ENCODE measurements at regions not wholly inside any gene's neighbourhood (a gene's known extent, or its start where the extent isn't known, plus 50 kb on each side); places are given as distances from the start of the nearest gene placed in this dataset.
"Not testable (repeated sequence)": the region's sequence is repeated elsewhere in the genome, so short reads cannot be mapped to it uniquely, and the experiment has no call there.

DNA sequence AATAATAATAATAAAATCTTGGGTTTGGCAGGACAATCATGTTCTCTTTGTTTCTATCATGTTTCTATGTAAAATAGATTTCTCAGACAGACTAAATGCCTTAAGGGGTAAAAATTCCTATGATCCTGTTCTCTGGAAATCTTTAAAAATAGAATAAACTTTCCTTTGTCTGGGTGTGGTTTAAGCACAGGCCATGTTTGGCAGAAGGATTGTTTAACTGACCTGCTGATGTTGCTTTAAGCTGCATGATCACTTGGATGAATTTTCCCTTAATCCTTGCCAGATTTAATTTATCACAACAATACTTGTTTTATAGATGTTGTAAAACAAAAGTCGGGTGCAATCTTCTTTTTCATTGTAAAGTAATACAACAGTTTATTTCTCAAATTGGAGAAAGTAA, 341.7 kb upstream of the FAT1 start:
- no peak for DNase-seq (ENCODE audit: low read depth, low spot score)

DNA sequence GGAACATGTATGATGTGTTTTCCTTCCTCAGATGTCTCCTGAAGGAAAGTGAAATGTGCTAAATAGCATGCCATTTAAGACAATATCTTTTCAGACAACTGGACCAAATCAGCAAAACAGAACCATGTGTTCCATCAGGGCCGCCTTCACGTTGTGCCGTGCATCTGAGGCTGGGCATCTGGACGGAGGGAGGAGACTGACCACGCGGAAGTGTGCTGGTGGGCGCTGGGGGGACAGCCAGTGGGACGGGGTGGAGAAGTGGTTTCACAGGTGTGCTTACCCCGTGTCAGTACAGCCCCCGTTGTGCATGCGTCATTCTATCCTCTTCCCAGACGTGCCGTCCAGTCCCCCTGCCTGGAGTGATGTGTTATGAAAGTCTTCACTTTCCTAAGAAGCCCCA, 342.1 kb upstream of the FAT1 start:
- no peak for DNase-seq (ENCODE audit: low read depth, low spot score)

DNA sequence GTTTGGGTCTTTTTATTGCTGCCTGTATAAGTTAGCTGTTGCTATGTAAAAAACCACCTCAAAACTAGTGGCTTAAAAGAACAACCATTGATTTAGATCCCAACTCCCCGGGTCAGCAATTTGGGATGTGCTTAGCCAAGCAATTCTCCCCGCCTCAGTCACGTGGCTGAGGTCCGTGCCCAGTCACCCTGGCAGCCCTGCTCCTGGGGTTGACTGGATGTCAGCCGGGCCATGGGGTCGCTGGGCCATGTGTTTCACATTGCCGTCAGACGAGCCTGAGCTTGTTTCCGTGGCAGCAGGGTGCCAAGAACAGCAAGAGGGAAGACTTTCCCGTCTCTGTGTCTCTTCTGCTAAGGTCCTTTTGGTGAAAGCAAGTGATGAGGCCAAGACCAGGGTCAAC, 345.7 kb upstream of the FAT1 start:
- peak; percentile 44 for DNase-seq (ENCODE audit: low read depth, low spot score)

DNA sequence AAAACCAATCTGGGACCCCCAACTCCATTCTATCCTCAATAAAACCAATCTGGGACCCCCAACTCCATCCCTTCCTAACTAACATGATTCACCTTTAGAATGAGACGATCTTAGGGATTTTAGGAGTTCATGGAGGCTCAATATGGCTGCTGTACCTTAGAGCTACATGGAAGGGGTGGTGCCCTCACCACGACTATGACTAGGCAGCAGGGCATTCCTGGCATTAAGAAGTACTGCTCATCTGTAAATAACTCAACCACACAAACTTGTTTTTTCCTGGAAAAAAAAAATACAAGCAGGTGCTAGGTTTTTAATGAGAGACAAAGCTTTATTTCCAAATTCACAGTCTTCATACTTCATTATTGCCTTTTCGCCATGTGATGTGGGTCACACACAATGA, 346.5 kb upstream of the FAT1 start:
- DNase-seq (ENCODE audit: low read depth, low spot score) = no peak

DNA sequence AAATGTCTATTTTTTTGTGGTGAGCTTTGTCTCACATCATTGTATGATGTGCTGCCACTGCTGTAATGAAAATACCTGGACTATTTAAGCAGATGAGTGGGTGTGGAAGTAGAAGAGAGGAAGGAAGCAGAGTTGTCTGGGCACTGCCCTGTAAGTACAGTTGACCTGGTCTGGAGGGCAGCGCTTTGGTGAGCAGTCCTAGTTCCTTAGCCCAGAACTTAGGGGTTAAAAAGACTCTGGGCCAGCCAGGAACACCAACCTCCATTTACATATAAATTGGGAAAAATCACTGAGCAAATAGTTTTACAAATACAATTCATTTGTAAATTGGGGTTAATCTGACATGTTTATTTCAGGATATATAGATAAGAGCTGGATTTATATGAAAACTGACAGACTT, 347.1 kb upstream of the FAT1 start:
- DNase-seq (ENCODE audit: low read depth, low spot score) = no peak

DNA sequence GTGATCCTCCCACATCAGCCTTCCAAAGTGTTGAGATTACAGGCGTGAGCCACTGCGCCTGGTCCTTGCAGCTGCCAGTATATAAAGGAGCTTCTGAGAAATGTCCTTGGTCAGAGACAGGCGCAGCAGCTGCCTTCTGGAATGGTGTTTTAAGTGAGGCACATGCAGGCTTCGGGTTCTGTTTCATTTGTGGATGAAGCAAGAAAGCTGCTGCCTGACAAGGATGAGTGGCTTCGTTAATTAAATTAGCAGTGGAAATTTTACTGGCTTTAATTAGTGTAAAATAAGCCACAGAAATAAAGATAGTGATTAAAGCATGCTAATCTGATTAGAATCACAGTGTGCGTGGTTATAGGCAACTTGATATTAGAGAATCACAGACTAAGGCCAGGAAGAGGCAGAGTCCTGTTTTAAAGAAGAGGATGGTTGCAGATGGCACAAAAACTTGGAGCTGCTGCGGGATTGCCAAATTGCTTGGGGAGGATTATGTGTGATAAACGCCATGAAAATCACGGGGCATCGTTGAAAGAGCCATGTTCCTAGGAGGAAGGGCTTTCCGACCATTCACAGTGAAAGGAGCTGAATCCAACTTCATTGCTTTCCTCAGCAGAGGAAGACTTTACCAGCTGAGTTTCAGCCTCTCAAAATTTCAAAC, 348.4 kb upstream of the FAT1 start:
- DNase-seq (ENCODE audit: low read depth, low spot score) = no peak

DNA sequence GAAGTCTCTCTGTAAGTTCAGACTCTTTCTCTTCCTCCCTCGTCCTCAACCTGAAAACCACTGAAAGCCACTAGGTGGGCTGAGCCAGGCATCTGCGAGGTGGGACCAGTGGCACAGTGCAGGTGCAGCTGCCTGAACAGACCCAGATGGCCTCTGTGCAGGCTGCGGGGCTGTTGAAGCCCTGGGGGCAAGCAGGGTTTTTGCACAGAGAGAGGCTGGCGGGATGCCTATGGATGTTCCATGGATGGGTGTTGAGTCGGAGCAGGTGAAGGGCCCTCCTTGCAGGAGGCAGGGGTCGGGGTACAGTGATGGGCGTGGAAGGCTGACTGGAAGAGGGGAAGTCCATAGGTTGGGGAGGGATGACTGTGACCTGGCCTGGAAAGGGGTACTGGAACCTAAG, 350.2 kb upstream of the FAT1 start:
- DNase-seq (ENCODE audit: low read depth, low spot score) = no peak

DNA sequence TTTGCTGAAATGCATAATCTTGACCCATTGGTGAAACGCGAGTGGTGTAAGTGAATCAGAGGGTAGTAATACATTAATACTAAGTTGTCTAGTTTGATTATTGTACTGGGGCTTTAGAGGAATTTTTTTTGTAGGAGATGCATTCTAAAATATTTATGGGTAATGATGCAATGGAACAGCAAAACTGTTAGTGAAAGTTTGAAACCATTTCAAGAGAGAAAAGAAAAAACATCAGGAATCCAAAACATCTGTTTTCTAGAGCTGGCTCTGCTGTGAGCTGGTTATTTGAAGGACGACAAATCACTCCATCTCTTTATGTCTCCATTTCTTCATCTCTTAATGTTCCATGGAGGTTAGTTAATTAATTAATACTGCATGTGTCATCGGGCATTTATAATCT, 351.9 kb upstream of the FAT1 start:
- DNase-seq (ENCODE audit: low read depth, low spot score) = no peak

DNA sequence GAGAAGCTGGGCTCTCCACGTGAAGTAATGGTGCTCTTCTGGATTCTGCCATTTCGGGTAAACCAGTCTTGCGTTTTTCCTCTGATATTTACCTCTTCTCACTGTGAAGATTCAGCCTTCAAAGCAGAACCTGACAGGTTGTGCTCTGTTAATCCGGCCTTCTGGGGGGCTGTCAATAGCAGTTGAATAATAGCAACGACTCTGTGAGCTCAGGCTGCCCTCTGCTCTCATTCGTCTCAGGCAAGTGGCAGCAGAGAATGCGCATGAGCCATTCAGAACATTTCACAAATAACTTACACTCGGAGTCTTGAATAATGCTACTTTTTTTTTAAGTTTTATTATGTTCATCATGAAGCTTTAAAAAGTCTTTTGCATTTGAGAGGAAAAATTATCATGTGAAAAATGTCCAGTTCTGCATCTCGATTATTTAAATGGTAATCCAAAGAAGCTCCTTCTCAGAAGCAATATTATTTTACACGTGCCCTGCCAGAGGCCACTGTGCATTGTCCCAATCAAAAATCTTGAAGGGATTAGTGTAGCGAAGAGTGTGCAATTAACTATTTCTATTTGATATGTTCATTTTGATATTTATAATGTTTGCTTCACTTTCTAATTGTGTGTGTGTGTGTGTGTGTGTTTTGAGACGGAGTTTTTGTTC, 354.2 kb upstream of the FAT1 start:
- no peak for DNase-seq (ENCODE audit: low read depth, low spot score)

DNA sequence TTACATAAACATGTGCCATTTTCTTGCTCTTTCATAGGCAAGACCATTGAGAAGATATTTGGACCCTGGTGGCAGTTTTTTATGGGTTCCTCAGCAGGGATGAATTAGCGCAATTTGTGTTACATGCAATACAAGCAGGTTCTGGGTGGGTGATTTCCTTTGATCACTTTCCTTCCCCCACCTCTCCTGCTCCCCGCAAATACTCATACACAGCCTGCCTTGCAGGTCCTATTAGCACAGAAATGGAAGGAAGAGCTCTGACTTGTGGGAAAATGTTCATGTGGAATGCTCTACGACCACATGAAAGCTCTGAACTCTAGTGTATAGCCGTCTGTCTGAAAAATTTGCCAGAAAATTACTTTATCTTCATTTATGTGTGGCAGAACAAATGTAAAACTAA, 361.0 kb upstream of the FAT1 start:
- DNase-seq (ENCODE audit: low read depth, low spot score) = no peak

DNA sequence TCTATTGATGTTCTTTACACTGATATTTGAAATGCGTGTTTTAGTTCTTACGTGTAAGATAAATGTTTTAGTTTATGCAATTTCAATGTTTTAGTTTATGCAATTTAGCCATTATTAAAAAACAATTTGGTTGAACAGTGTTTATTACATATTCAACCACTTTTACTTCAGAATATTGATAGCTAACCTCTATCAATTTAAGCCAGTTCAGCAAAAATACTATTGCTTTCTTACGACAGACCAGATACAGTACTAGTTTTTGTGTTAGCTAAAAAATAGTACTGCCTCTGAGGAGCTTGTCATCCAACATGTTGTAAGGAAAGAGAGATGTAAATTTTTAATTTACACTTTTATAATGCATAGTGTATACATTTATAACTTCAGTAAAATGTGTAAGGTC, 361.7 kb upstream of the FAT1 start:
- DNase-seq (ENCODE audit: low read depth, low spot score) = no peak

DNA sequence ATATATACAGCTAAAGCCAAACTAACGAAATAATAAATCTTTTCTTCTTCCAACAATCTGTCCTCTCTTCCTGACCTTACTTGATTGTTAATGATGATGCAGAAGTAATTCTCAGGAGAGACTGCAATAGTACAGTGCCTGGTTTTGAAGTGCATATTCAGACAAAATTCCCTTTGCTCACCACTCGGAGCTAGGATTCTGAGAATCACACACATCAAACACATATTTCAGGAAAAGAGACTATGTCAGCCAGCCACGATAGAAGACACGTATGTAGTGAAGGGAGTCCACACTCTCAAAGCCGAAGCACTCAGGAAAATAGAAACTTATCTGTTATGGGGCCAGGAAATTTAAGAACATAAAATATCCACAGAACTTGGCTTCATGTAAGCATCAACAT, 362.5 kb upstream of the FAT1 start:
- no peak for DNase-seq (ENCODE audit: low read depth, low spot score)

DNA sequence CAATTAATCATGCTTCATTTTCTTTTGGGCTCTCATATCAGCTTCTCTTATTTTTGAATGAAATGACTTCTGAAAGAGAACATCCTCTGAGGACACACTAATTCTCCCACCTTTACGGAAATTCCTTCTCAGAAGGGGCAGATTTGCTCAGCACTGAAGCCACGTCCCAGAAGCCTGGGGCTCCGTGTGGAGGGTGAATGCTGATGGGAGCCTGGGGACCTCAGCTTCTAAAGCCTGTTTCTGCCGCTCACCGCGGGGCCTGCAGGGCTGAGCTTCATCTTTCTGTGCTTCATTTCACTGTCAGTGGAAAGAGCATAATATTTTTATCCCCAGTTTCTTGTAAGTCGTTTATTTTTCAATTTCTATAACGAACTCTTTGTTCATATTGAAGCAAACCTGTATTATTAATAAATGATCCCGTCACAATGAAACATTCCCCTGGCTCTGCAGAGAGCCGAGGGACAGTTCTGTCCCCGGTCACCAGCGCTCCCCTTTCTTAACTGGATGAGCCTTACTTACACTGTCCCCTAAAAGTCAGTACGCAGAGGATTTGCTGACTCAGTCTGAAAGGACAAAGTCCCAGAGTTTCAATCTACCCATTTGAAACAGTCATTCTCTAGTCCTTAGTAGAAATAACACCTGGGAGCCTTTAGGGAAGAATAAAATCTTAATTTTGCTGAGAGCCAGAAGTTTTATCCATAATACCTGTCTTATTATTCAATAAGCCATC, 364.6 kb upstream of the FAT1 start:
- no peak for DNase-seq (ENCODE audit: low read depth, low spot score)

DNA sequence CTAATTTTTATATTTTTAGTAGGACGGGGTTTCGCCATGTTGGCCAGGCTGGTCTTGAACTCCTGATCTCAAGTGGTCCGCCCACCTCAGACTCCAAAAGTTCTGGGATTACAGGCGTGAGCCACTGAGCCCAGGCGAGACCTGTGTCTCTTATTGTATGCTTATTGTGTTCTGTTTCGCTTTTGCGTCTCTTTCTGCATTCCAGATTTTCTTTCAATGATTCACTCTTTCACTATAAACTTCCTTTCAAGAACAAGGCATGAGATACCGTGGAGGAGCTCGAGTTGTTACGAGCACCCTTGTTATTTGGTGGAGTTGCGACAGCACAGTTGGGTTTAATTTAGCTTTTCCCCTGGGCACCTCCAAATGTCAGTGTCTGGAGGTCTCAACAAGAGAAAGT, 366.7 kb upstream of the FAT1 start:
- no peak for DNase-seq (ENCODE audit: low read depth, low spot score)

DNA sequence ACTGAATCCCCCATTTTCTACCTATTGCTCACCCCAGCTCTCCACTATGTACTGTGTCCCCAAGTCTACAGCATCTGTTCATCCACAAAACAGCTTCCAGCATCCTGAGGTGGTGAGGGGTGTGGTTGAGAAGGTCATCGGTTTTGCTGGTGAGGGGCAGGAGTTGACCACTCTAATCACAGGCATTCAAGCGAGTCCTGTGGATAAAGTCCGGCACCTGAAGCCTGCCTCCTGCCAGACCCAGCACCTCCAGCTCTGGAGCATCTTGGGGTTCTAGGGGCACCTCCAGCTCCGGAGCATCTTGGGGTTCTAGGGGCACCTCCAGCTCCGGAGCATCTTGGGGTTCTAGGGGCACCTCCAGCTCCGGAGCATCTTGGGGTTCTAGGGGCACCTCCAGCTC, 367.2 kb upstream of the FAT1 start:
- DNase-seq (ENCODE audit: low read depth, low spot score) = not testable (repeated sequence)

DNA sequence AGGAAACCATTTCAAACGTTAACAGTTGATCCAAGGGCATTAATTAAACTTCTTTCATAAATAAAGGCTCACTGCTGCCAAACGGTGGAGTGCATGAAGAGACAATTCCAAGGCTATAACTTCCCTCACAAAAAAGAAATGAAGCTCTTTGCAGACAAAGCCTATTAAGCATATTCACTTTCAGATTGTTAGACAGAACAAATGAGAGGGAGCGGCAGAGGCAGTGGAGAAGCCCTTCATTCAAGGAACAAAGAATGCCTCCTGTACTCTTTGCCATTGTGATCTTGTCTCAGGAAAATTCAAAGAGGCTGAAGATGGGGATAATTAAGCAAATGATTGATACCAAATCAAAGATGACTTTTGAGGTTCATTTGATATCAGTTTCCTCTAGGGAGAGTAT, 370.5 kb upstream of the FAT1 start:
- DNase-seq (ENCODE audit: low read depth, low spot score) = no peak

DNA sequence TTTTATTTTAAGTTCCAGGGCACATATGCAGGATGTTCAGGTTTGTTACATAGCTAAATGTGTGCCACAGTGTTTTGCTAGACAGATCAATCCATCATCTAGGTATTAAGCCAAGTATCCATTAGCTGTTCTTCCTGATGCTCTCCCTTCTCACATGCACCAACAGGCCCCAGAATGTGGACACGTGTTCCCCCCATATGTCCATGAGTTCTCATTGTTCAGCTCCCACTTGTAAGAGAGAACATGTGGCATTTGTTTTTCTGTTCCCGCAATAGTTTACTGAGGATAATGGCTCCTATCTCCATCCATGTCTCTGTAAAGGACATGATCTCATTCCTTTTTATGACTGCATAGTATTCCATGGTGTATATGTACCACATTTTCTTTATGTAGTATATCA, 374.8 kb upstream of the FAT1 start:
- DNase-seq (ENCODE audit: low read depth, low spot score) = no peak

DNA sequence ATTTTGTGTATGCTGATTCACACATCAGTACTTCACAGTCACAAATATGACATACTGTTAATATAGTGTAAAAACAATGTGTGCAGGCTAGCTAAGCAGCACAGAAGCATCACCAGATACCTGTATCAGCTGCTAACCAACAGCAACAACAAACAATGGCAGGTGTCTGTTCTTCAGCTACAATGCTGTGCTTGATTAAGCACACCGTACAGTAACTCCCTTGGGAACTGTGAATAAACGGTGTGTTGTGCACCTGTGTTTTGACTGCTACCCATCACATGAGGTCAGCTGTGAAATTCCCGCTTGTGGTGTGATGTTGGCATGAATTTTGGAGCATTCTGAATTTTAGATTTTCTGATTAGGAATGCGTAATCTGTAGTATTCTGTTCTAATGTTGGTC, 379.7 kb upstream of the FAT1 start:
- DNase-seq (ENCODE audit: low read depth, low spot score) = no peak

DNA sequence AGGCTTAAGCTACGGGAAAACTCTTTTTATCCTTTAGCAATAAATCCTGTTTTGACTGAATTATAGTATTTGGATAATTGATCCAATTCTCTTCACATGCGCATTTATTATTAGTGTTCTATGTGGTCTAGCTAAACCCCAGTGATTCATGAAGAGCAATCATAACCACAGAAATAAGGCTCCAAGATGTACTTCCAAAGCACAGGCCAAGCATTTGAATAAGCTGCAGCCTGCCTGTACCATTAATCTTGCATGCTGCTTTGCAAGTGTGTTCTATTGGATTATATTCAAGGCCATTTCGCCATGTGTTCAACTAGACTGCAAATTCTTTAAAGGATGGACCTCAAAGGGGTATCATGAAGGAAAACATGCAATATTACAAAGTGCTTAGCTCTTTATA, 385.2 kb upstream of the FAT1 start:
- no peak for DNase-seq (ENCODE audit: low read depth, low spot score)

DNA sequence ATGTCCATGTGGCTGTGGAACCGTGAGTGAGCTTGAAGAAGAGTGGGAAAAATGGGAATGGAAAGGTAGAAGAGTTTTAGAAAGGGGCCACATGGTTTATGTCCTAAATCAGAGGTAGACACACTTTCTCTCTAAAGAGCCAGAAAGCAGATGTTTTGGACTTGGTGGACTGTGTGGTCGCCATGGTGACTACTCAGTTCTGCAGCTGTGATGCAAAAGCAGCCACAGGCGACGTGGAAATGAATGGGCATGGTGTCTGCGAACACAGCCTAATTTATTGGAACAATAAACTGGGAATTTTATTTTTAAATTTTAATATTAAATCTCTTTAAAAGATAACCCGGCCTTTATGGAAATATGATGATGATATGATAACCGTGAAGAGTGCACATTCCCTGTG, 386.0 kb upstream of the FAT1 start:
- DNase-seq (ENCODE audit: low read depth, low spot score) = no peak

DNA sequence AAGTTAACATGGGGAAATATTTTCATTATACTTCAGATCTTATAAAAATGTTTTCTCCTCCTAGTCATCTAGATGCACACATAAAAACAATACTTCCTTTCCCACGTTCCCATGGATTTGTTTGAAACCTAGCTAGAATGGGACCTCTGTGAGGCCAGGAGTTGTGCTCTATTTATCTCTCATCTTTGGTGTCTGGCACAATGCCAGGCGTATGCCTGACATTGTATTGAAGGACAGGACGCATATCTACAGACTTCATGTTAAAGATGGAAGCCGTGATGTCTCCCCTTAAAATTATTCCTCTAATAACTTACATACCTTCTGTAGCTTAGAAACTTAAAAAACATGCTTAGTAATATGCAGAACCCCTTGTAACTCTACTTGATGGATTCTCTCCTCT, 394.5 kb upstream of the FAT1 start:
- no peak for DNase-seq (ENCODE audit: low read depth, low spot score)

DNA sequence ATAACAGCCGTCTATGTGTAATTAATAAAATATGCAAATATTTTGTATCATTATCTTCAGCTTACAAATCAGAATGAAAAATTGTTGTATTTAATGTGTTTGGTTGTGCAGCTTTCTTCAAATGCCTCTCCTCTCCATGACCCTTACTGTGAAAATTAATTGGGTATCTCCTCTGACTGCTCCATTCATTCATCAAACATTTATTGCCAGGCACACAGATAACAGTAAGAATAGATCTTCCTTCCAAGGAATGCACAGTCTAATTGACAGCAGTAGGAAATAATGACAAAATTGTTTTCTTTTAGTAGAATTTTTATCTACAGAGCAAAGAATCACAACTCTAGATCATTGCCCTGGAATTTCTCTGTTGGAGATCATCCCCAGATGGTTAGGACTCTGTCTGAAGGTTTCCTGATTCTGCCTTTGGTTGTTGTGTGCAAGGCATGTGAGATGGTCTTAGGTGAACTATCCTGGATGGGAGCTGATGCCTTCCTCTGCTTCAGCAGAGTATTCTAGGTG, 395.0 kb upstream of the FAT1 start:
- DNase-seq (ENCODE audit: low read depth, low spot score) = no peak

DNA sequence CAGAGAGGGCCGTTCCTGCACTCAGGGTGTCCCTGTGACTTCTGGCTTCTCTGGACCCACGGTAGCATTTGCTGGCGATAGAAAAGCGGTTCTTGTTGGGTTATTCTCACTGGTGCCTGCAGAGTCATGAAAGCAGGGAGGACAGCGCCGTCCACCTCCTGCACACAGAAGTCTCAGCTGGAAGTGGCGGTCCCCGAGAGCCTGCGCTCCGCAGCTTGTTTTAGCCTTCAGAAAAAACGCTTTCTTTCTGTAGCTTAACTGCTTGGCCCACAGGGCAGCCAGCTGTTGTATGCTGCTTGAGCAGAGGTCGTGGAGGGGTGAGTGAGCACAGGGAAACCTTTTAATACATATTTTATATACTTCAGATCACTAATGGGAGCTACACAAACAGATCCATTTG, 400.7 kb upstream of the FAT1 start:
- no peak for DNase-seq (ENCODE audit: low read depth, low spot score)
